Neural progenitor cell (in vitro differentiated cells): ENCODE measurements at regions not wholly inside any gene's neighbourhood (a gene's known extent, or its start where the extent isn't known, plus 50 kb on each side); places are given as distances from the start of the nearest gene placed in this dataset.

Experiments used
- DNase-seq: peaks from one replicate; pipeline ENCODE4 v3.0.0-alpha.2; 2016; ENCODE audit warnings: low spot score
- H2AFZ ChIP-seq: fragments of 200-600 bp; sonication (generic); replicated peaks from 2 replicates; pipeline ENCODE4 v1.6.1; 2016; ENCODE audit warnings: antibody characterized with exemption
- H3F3A ChIP-seq: fragments of 200-600 bp; sonication (generic); 2 replicates; pipeline ENCODE4 v1.6.1; 2016; ENCODE audit warnings: antibody characterized with exemption, low read depth
- H3K27ac ChIP-seq: fragments of 200-600 bp; sonication (generic); 2 replicates; pipeline ENCODE4 v1.5.1; 2016; ENCODE audit warnings: mild to moderate bottlenecking
- H3K27me3 ChIP-seq: fragments of 200-600 bp; sonication (generic); 2 replicates; pipeline ENCODE4 v1.6.1; 2016; ENCODE audit warnings: mild to moderate bottlenecking, moderate library complexity
- H3K36me3 ChIP-seq: fragments of 200-600 bp; sonication (generic); 2 replicates; pipeline ENCODE4 v1.5.1; 2016
- H3K4me1 ChIP-seq: fragments of 200-600 bp; sonication (generic); 2 replicates; pipeline ENCODE4 v1.6.1; 2016; ENCODE audit warnings: mixed run types
- H3K4me2 ChIP-seq: fragments of 200-600 bp; sonication (generic); 2 replicates; pipeline ENCODE4 v1.6.1; 2016
- H3K4me3 ChIP-seq: fragments of 200-600 bp; sonication (generic); 2 replicates; pipeline ENCODE4 v1.5.1; 2016
- H3K79me2 ChIP-seq: fragments of 200-600 bp; sonication (generic); 2 replicates; pipeline ENCODE4 v1.6.1; 2016; ENCODE audit warnings: low read depth
- H3K9ac ChIP-seq: fragments of 200-600 bp; sonication (generic); 2 replicates; pipeline ENCODE4 v1.6.1; 2016
- H3K9me3 ChIP-seq: fragments of 200-600 bp; sonication (generic); 2 replicates; pipeline ENCODE4 v1.5.1; 2016; ENCODE audit warnings: low read depth
- H4K20me1 ChIP-seq: fragments of 200-600 bp; sonication (generic); 2 replicates; pipeline ENCODE4 v1.6.1; 2016; ENCODE audit warnings: low read depth
- H3K27ac Mint-ChIP-seq: 3 replicates; pipeline ENCODE4 v1.8.0; 2021; ENCODE audit warnings: mixed read lengths
- H3K27me3 Mint-ChIP-seq: 2 replicates; pipeline ENCODE4 v1.8.0; 2022; ENCODE audit warnings: low read depth, mild to moderate bottlenecking, inconsistent platforms, moderate library complexity, mixed read lengths; ENCODE audit not compliant: insufficient read depth
- H3K36me3 Mint-ChIP-seq: 3 replicates; pipeline ENCODE4 v1.8.0; 2021; ENCODE audit warnings: mixed read lengths
- H3K4me1 Mint-ChIP-seq: 3 replicates; pipeline ENCODE4 v1.8.0; 2021; ENCODE audit warnings: mixed read lengths
- H3K4me3 Mint-ChIP-seq: 3 replicates; pipeline ENCODE4 v1.8.0; 2021; ENCODE audit warnings: mild to moderate bottlenecking, moderate library complexity, mixed read lengths
- H3K9me3 Mint-ChIP-seq: 3 replicates; pipeline ENCODE4 v1.8.0; 2020; ENCODE audit warnings: mixed read lengths
- CTCF ChIP-seq: fragments of 200-600 bp; sonication (generic); IDR thresholded peaks from 2 replicates; pipeline ENCODE4 v1.5.1; 2017; ENCODE audit warnings: antibody characterized with exemption, mild to moderate bottlenecking
- EZH2 ChIP-seq: fragments of 200-600 bp; sonication (generic); IDR thresholded peaks from 2 replicates; pipeline ENCODE4 v1.6.1; 2017; ENCODE audit warnings: antibody characterized with exemption, mild to moderate bottlenecking, moderate library complexity
- EZH2phosphoT487 ChIP-seq: fragments of 200-600 bp; sonication (generic); IDR thresholded peaks from 2 replicates; pipeline ENCODE4 v1.6.1; 2017; ENCODE audit warnings: antibody characterized with exemption

- H3F3A ChIP-seq: no peaks in the 10 kb centered on the region
- H3K4me2 ChIP-seq: no peak overlapping the region
- H3K27me3 ChIP-seq: no peaks in the 10 kb centered on the region
- no peaks in the 10 kb centered on the region for H4K20me1 ChIP-seq
- no peaks in the 10 kb centered on the region for H3K9me3 ChIP-seq
- peak overlapping the region; percentile 74 for H2AFZ ChIP-seq
- H3K79me2 ChIP-seq: no peaks in the 10 kb centered on the region
- TF ChIP-seq EZH2phosphoT487 (no peak), EZH2 (no peak), CTCF (no peak)
- no peak overlapping the region for H3K4me3 ChIP-seq
- Mint-ChIP-seq H3K36me3 (no peaks in the 10 kb centered on the region), H3K4me3 (no peak overlapping the region), H3K27ac (no peak overlapping the region), H3K27me3 (no peaks in the 10 kb centered on the region), H3K9me3 (no peaks in the 10 kb centered on the region), H3K4me1 (no peaks in the 10 kb centered on the region)
- no peak for DNase-seq
- no peaks in the 10 kb centered on the region for H3K36me3 ChIP-seq
- no peak overlapping the region for H3K9ac ChIP-seq
- no peaks in the 10 kb centered on the region for H3K4me1 ChIP-seq
- H3K27ac ChIP-seq: no peak overlapping the region
These were observed 205.1 kb upstream of the ELAC2 start for GRCh38 chr17:13222975-13223374.

GRCh38 chr17:13212860-13213259 lies 195.0 kb upstream of the ELAC2 start:
- H3K27ac Mint-ChIP-seq: no peak overlapping the region
- H3K36me3 ChIP-seq: no peaks in the 10 kb centered on the region
- no peaks in the 10 kb centered on the region for H4K20me1 ChIP-seq
- no peaks in the 10 kb centered on the region for H3K9me3 ChIP-seq
- peaks cover 1% of the 10 kb centered on the region for H3K36me3 Mint-ChIP-seq
- H3K4me3 ChIP-seq: no peak overlapping the region
- no peaks in the 10 kb centered on the region for H3K4me1 ChIP-seq
- H3K9ac ChIP-seq: no peak overlapping the region
- no peak for TF ChIP-seq EZH2
- no peak overlapping the region for H3K4me3 Mint-ChIP-seq
- peaks cover 2% of the 10 kb centered on the region for H3K27me3 Mint-ChIP-seq
- no peak for DNase-seq
- no peaks in the 10 kb centered on the region for H3K79me2 ChIP-seq
- H3K27ac ChIP-seq: no peak overlapping the region
- peaks cover 4% of the 10 kb centered on the region for H3K9me3 Mint-ChIP-seq
- no peak overlapping the region for H2AFZ ChIP-seq
- no peaks in the 10 kb centered on the region for H3F3A ChIP-seq
- H3K4me2 ChIP-seq: no peak overlapping the region
- no peaks in the 10 kb centered on the region for H3K27me3 ChIP-seq
- H3K4me1 Mint-ChIP-seq: no peaks in the 10 kb centered on the region

GRCh38 chr17:13209081-13209480 lies 191.3 kb upstream of the ELAC2 start:
- no peaks in the 10 kb centered on the region for H3K79me2 ChIP-seq
- peaks cover 4% of the 10 kb centered on the region for H3K9me3 Mint-ChIP-seq

More at GRCh38 chr17:13209081-13209480, 191.3 kb upstream of the ELAC2 start:
- Histone ChIP-seq H2AFZ (no peak overlapping the region), H3K9me3 (no peaks in the 10 kb centered on the region), H3K27ac (no peak overlapping the region), H3K27me3 (no peaks in the 10 kb centered on the region), H3K4me1 (no peaks in the 10 kb centered on the region), H3K4me2 (no peak overlapping the region), H4K20me1 (no peaks in the 10 kb centered on the region), H3K36me3 (no peaks in the 10 kb centered on the region), H3K4me3 (no peak overlapping the region), H3K9ac (no peak overlapping the region), H3F3A (no peaks in the 10 kb centered on the region)
- Mint-ChIP-seq H3K4me1 (no peaks in the 10 kb centered on the region), H3K4me3 (no peak overlapping the region), H3K36me3 (peaks cover 1% of the 10 kb centered on the region), H3K27ac (no peak overlapping the region), H3K27me3 (peaks cover 2% of the 10 kb centered on the region)
- no peak for DNase-seq
- no peak for TF ChIP-seq CTCF
- no peak for TF ChIP-seq EZH2
